ENCODE measurements at regions not wholly inside any gene's neighbourhood (a gene's known extent, or its start where the extent isn't known, plus 50 kb on each side); places are given as distances from the start of the nearest gene placed in this dataset.

DNA sequence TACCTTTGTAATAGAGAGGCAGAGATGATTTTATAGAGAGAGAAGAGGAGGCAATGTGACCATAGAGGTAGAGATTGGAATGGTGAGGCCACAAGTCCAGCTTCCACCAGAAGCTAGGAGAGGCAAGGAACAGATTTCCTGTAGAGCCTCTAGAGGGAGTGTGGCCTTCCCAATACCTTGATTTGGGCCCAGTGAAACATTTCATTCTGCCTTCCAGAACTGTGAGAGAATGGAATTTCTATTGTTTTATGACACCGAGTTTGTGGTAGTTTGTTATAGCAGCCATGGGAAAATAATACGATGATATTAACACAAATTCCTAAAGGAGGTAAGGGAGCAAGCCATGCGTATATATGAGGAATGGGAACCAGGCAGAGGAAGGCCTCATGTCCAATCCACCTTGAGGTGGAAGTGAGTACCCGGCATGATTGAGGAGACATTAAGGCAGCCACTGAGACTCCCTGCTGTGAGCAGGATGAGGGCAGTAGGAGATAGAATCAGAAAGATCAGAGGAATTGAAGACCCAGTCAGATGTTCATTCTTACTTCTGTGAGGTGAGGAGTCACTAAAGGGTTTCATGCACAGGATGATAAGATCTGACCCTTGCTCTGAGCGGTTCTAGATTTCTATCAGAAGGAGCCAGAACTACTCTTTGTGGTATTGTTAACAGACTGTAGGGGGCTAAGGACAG, 636.3 kb upstream of the IMPG1 start:
- H3K4me3 ChIP-seq (ENCODE audit: low read depth, low read length): no peak overlapping the region
- no peak for DNase-seq (ENCODE audit: low read depth)
- TF ChIP-seq, protein P1, sequence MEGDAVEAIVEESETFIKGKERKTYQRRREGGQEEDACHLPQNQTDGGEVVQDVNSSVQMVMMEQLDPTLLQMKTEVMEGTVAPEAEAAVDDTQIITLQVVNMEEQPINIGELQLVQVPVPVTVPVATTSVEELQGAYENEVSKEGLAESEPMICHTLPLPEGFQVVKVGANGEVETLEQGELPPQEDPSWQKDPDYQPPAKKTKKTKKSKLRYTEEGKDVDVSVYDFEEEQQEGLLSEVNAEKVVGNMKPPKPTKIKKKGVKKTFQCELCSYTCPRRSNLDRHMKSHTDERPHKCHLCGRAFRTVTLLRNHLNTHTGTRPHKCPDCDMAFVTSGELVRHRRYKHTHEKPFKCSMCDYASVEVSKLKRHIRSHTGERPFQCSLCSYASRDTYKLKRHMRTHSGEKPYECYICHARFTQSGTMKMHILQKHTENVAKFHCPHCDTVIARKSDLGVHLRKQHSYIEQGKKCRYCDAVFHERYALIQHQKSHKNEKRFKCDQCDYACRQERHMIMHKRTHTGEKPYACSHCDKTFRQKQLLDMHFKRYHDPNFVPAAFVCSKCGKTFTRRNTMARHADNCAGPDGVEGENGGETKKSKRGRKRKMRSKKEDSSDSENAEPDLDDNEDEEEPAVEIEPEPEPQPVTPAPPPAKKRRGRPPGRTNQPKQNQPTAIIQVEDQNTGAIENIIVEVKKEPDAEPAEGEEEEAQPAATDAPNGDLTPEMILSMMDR (IDR thresholded peaks at IDR 0.05; ENCODE audit: insufficient read depth, low read depth, low read length, missing control alignments): no peak

GRCh38 chr6:76707630-76708029, 635.2 kb upstream of the IMPG1 start:
- no peak overlapping the region for H3K4me3 ChIP-seq (ENCODE audit: low read depth, low read length)
- DNase-seq (ENCODE audit: low read depth): no peak
- TF ChIP-seq, protein P1 (IDR thresholded peaks at IDR 0.05; ENCODE audit: insufficient read depth, low read depth, low read length, missing control alignments): no peak

GRCh38 chr6:76706631-76707030, 634.2 kb upstream of the IMPG1 start:
- DNase-seq (ENCODE audit: low read depth): no peak
- TF ChIP-seq, protein P1 (IDR thresholded peaks at IDR 0.05; ENCODE audit: insufficient read depth, low read depth, low read length, missing control alignments): no peak
- H3K4me3 ChIP-seq (ENCODE audit: low read depth, low read length): no peak overlapping the region

DNA sequence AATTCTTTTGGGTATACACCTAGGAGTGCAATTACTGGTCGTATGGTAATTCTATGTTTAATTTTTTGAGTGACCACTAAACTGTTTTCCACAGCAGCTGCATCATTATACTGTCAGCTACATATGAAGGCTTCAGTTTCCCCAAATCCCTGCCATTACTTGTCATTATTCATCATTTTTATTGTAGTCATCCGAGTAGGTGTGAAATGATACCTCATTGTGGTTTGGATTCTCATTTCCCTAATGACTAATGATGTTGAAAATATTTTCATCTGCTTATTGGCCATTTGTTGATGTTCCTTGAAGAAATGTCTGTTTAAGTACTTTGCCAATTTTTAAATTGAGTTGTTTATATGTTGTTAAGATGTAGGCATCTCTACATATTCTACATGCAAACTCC, 633.6 kb upstream of the IMPG1 start:
- DNase-seq (ENCODE audit: low read depth): no peak
- TF ChIP-seq, protein P1 (IDR thresholded peaks at IDR 0.05; ENCODE audit: insufficient read depth, low read depth, low read length, missing control alignments): no peak

GRCh38 chr6:76703786-76704185, 631.3 kb upstream of the IMPG1 start:
- TF ChIP-seq, protein P1 (IDR thresholded peaks at IDR 0.05; ENCODE audit: insufficient read depth, low read depth, low read length, missing control alignments): no peak
- DNase-seq (ENCODE audit: low read depth): no peak
- H3K4me3 ChIP-seq (ENCODE audit: low read depth, low read length): no peak overlapping the region

More for the DNA sequence above, 633.6 kb upstream of the IMPG1 start:
- H3K4me3 ChIP-seq (ENCODE audit: low read depth, low read length): no peak overlapping the region

DNA sequence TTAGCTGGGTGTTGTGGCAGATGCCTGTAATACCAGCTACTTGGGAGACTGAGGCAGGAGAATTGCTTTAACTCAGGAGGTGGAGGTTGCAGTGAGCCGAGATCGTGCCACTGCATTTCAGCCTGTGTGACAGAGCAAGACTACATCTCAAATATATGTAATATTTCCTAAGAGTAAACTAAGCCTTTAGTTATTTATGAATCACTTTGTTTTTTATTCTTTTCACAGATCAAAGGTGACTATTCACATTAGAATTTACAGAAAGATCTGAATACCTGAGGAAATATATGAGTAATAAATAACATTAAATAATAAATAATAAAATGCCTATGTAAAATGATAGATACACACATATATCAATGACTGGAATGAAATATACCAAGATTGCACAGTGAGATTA, 630.8 kb upstream of the IMPG1 start:
- DNase-seq (ENCODE audit: low read depth): no peak
- H3K4me3 ChIP-seq (ENCODE audit: low read depth, low read length): no peak overlapping the region
- TF ChIP-seq, protein P1 (IDR thresholded peaks at IDR 0.05; ENCODE audit: insufficient read depth, low read depth, low read length, missing control alignments): no peak

GRCh38 chr6:76702187-76702586, 629.7 kb upstream of the IMPG1 start:
- TF ChIP-seq, protein P1 (IDR thresholded peaks at IDR 0.05; ENCODE audit: insufficient read depth, low read depth, low read length, missing control alignments): no peak
- H3K4me3 ChIP-seq (ENCODE audit: low read depth, low read length): no peak overlapping the region
- no peak for DNase-seq (ENCODE audit: low read depth)
